Stimulated activated CD4-positive, alpha-beta T cell treated with anti-CD3 and anti-CD28 coated beads, Interleukin-1b, Interleukin-23, amount 100 ng/mL, for 24 hours (primary cell): ENCODE measurements at regions not wholly inside any gene's neighbourhood (a gene's known extent, or its start where the extent isn't known, plus 50 kb on each side); places are given as distances from the start of the nearest gene placed in this dataset.
"Not testable (repeated sequence)": the region's sequence is repeated elsewhere in the genome, so short reads cannot be mapped to it uniquely, and the experiment has no call there.

Source experiments
- DNase-seq, 4 experiments: peaks; one replicate each; pipeline ENCODE4 v3.0.0-alpha.2; 2020; ENCODE audit warnings: low read depth in 4 of 4, low spot score in 1 of 4

- DNase-seq = no peak
Measured at GRCh38 chr9:75657015-75657414, 233.5 kb upstream of the PCSK5 start.

GRCh38 chr9:75658301-75658905, 232.1 kb upstream of the PCSK5 start:
- DNase-seq = no peak

DNA sequence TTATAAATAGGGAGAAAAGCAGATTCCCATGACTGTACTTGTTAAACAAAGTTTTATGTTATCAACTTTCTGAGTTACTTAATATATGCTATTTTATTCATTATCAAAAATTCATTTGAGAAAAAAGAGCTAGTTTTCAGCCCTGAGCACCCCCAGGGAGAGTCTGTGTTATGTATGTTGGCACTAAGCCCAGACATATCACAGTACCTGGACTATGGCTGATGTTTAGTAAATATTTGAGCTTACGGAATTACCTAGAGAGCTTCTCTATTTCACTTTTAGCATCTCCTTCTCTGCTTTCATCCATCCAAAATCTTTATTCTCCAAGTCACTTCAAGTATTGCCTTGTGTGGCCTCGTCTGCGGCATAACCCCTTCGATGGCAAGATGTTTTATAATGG, 225.9 kb upstream of the PCSK5 start:
- DNase-seq = no peak

- no peak for DNase-seq
Measured at GRCh38 chr9:75666856-75667554, 223.5 kb upstream of the PCSK5 start.

GRCh38 chr9:75669721-75670120, 220.8 kb upstream of the PCSK5 start:
- DNase-seq = no peak

DNA sequence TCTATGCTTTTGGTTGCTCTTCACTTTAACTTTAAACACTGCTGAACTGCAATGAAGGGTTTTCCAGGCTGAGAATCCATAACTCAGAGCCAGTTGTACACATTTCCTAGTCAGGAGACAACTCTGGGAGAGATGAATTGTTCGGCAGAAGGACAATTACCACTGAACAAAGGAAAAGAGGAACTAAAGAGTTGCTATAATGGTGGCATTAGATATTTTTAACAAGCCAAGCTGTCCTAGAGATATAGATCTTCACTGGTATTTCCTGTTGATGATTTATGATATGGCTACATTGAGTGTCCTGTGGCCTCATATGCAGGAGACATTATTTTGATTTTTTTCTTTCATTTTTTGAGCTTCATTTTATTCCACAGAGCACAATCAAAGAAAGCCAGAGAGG, 219.1 kb upstream of the PCSK5 start:
- DNase-seq = no peak

DNA sequence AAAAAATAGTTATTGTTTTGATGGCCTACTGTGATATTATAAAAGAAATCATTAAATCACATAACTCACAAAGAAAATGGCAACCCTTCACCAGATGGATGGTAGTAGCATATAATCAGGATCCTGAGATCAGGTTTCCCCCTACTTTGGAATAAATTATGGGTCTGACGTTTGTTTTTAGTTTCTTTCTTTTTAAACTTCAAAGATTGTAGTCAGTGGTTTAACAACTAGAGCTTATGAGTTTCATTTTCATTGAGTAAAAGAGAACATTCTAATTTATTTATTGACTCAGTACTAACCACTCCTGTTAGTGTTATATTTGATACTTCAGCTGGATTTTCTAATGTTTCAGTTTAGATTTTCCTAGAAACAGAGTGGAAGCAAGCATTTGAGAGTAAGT, 218.0 kb upstream of the PCSK5 start:
- DNase-seq = no peak

GRCh38 chr9:75683591-75683990, 206.9 kb upstream of the PCSK5 start:
- no peak for DNase-seq

- DNase-seq = no peak
Measured at GRCh38 chr9:75685062-75685461, 205.4 kb upstream of the PCSK5 start.

GRCh38 chr9:75687359-75687953, 203.0 kb upstream of the PCSK5 start:
- no peak for DNase-seq

DNA sequence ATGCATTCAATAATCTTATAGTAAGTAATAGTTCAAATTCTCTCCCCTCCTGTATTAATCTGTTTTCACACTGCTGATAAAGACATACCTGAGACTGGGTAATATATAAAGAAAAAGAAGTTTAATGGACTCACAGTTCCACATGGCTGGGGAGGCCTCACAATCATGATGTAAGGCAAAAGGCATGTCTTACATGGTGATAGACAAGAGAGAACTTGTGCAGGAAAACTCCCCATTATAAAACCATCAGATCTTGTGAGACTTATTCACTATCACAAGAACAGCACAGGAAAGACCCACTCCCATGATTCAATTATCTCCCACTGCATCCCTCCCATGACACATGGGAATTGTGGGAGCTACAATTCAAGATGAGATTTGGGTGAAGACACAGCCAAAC, 199.9 kb upstream of the PCSK5 start:
- DNase-seq = not testable (repeated sequence)

GRCh38 chr9:75691408-75691807, 199.1 kb upstream of the PCSK5 start:
- no peak for DNase-seq

- DNase-seq = no peak
Measured at GRCh38 chr9:75692309-75692708, 198.2 kb upstream of the PCSK5 start.

DNA sequence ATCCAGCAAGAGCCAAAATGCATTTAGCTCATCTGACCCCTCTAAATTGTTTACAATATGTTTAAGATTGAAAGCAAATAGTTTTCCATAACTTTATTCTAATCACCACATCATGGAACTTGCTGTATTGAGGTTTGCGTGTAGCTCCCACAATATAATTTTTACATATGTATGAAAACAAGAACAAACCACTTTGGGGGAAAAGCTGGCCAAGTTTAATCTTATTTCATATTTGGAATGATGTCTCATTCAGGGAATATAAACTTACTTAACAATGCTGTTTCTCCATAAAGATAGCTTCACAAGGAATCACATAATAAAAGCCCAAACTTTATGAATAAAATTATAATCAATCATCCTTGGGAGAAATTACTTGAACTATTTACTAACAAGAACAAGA, 194.6 kb upstream of the PCSK5 start:
- DNase-seq = no peak

- DNase-seq = no peak
Measured at GRCh38 chr9:75699017-75699416, 191.5 kb upstream of the PCSK5 start.

DNA sequence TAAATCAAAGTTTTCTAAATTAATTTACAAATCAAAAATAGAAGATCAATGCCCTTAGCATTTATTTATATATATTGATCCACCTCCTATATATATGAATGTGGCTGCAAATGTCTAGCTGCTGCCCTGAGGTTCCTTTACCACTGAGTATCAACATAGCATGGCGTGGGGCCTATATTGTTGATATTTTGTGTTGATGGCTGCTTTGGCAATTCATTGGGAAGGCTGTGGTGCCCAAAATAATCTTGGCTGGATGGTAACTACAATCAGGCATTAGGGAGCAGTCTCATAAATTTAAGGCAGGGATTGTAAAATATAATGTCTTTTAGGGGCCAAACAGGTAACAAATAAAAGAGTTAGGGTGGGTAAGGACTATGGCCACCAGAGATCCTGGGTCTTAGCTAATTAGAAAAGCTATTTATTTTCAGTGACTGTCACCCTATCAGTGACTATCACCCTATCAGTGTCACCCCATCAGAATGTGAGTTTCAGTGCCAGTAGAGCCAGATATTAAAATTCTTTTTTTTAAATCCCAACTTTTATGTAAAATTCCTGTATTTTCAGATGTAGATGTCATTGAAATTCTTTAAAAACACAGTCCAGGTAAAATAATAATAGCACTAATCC, 190.7 kb upstream of the PCSK5 start:
- no peak for DNase-seq

- DNase-seq = no peak
Measured at GRCh38 chr9:75700252-75700640, 190.2 kb upstream of the PCSK5 start.

GRCh38 chr9:75707191-75707590, 183.3 kb upstream of the PCSK5 start:
- DNase-seq = no peak

DNA sequence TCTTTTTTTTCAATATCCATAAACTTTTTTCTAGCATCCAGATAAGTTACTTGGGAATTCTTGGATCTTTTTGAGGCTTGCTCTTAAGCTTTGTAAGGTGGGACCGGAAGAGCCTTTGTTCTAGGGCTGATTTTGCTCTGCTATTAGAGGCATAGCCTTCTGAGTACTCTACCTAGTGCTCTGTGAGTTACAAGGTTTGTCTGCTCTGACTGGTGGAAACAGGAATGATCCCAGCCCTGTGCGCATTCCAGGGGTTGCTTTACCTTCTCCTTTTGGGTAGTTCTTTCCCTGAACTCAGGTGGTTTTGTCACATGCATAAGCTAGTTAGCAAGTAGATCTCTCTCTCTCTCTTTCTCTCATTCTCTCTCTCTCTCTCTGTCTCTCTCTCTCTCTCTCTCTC, 180.8 kb upstream of the PCSK5 start:
- DNase-seq = no peak

GRCh38 chr9:75712700-75713099, 177.8 kb upstream of the PCSK5 start:
- no peak for DNase-seq

- no peak for DNase-seq
Measured at GRCh38 chr9:75713335-75713734, 177.1 kb upstream of the PCSK5 start.

DNA sequence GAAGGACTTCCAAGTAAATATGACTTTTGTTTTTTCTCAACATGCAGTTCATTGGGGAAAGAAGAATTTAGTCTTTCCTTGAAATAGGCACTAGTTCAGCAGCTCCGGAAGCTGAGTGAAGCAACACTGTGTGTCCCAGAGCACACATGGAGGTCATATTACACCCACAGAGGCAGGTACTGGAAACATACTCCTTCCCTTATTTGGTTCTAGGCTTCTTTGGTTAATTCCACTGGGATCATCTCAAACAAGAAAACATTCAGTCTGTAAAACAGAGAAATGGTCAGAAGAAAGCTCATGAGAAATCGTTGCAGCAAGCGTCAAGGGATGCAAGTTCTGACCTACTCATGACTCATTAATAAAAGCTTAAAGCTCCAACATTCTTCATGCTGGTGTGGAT, 175.1 kb upstream of the PCSK5 start:
- no peak for DNase-seq
